Skin epidermis (tissue), 12 donors: ENCODE measurements at regions not wholly inside any gene's neighbourhood (a gene's known extent, or its start where the extent isn't known, plus 50 kb on each side); places are given as distances from the start of the nearest gene placed in this dataset.

ENCODE experiments used
- H3K27ac ChIP-seq, 21 experiments: fragments of 200-600 bp; sonication (generic) in 11 of 21; one replicate each; pipeline ENCODE4 v1.5.0; 2020; ENCODE audit warnings: mild to moderate bottlenecking in 3 of 21, inconsistent platforms in 2 of 21, moderate library complexity in 2 of 21
- H3K4me3 ChIP-seq, 7 experiments: fragments of 200-600 bp; sonication (generic) in 2 of 7; one replicate each; pipeline ENCODE4 v1.5.0; 2020; ENCODE audit warnings: inconsistent platforms in 2 of 7, mild to moderate bottlenecking in 2 of 7, moderate library complexity in 1 of 7

- Histone ChIP-seq H3K27ac (no peak overlapping the region), H3K4me3 (no peak overlapping the region)
Measured at GRCh38 chr14:65360144-65360784, 52.3 kb upstream of the FUT8 start.

- peak overlapping the region in 9 of 21 experiments; percentile 12 to 61 (median 36) for H3K27ac ChIP-seq
- H3K4me3 ChIP-seq, result no peak overlapping the region
Measured at GRCh38 chr14:65361920-65362319, 50.6 kb upstream of the FUT8 start.
